GM12878 (cell line): ENCODE measurements at regions not wholly inside any gene's neighbourhood (a gene's known extent, or its start where the extent isn't known, plus 50 kb on each side); places are given as distances from the start of the nearest gene placed in this dataset.

Source experiments
- ATAC-seq: fragments of 200-7000 bp; cut with Tn5 transposase; 3 replicates; pipeline ENCODE4 v1.9.1; 2020; ENCODE audit warnings: mild to moderate bottlenecking, moderate library complexity
- BruUV-seq: library from RNA; stranded (reverse); fragments of 400-500 nt; replicated peaks from 2 replicates; lab custom pipeline; 2021; lab: Mats Ljungman, UMichigan
- CTCF ChIA-PET: fragments of 300-600 bp; sonication (Branson Sonifier 250); formaldehyde crosslinking; extraction: SDS; loops from one replicate; lab custom pipeline; 2021; ENCODE audit warnings: inconsistent platforms; lab: Yijun Ruan, JAX
- POLR2A ChIA-PET: fragments of 350-600 bp; formaldehyde crosslinking; extraction: SDS; loops from one replicate; lab custom pipeline; 2021; ENCODE audit warnings: inconsistent platforms; lab: Charles Lee
- RAD21 ChIA-PET: fragments of 300-600 bp; sonication (Branson Sonifier 250); formaldehyde crosslinking; loops from one replicate; lab custom pipeline; 2023; ENCODE audit warnings: antibody characterized with exemption; ENCODE audit not compliant: unreplicated experiment; lab: Charles Lee
- SMC1A ChIA-PET: fragments of 300-600 bp; sonication (Branson Sonifier 250); formaldehyde crosslinking; loops from one replicate; lab custom pipeline; 2023; ENCODE audit not compliant: unreplicated experiment, uncharacterized antibody; lab: Charles Lee
- DNase-seq: peaks from one replicate; pipeline ENCODE4 v3.0.0-alpha.2; 2011; ENCODE audit warnings: low read depth, low spot score
- FAIRE-seq: peaks from 3 replicates; lab custom pipeline; 2011; peaks lifted over from hg19 to GRCh38; lab: Jason Lieb, UNC
- H2AFZ ChIP-seq: 2 replicates; pipeline ENCODE4 v1.6.0; 2011; ENCODE audit warnings: low read depth, low read length, control low read depth; ENCODE audit not compliant: control insufficient read depth
- H3K27ac ChIP-seq: 2 replicates; pipeline ENCODE4 v1.5.1; 2011; ENCODE audit warnings: control low read depth; ENCODE audit not compliant: control insufficient read depth, insufficient read depth
- H3K27me3 ChIP-seq, 2 experiments: replicated peaks in 1 of 2; 2 replicates each; pipeline versions ENCODE4 v1.6.0 to v1.6.1; 2011; ENCODE audit warnings: low read length in 1 of 2; ENCODE audit not compliant: control insufficient read depth in 2 of 2, insufficient read depth in 2 of 2
- H3K36me3 ChIP-seq, 2 experiments: 2 replicates each; pipeline ENCODE4 v1.5.1; 2011; ENCODE audit warnings: low read length in 1 of 2; ENCODE audit not compliant: control insufficient read depth in 2 of 2, insufficient read depth in 2 of 2
- H3K4me1 ChIP-seq: 2 replicates; pipeline ENCODE4 v1.6.1; 2011; ENCODE audit warnings: mild to moderate bottlenecking, low read length, moderate library complexity, mixed read lengths; ENCODE audit not compliant: control insufficient read depth, insufficient read depth
- H3K4me2 ChIP-seq: 2 replicates; pipeline ENCODE4 v1.6.0; 2011; ENCODE audit warnings: control low read depth; ENCODE audit not compliant: control insufficient read depth, insufficient read depth
- H3K4me3 ChIP-seq: fragments of 200-600 bp; sonication (generic); 2 replicates; pipeline ENCODE4 v1.5.1; 2016
- H3K79me2 ChIP-seq: 2 replicates; pipeline ENCODE4 v1.6.0; 2011; ENCODE audit warnings: low read length; ENCODE audit not compliant: control insufficient read depth, insufficient read depth
- H3K9ac ChIP-seq: 2 replicates; pipeline ENCODE4 v1.8.0; 2011; ENCODE audit warnings: low read length, control low read depth, mixed read lengths; ENCODE audit not compliant: control insufficient read depth, insufficient read depth
- H3K9me3 ChIP-seq: replicated peaks from 3 replicates; pipeline ENCODE4 v1.5.1; 2011; ENCODE audit warnings: mild to moderate bottlenecking, low read length; ENCODE audit not compliant: control insufficient read depth, insufficient read depth
- H4K20me1 ChIP-seq: 2 replicates; pipeline ENCODE4 v1.6.0; 2011; ENCODE audit not compliant: control insufficient read depth, insufficient read depth
- CHD1 ChIP-seq: IDR thresholded peaks from 2 replicates; pipeline ENCODE4 v1.6.1; 2012; ENCODE audit warnings: low read depth, low read length, improper control_type of control experiment
- EP300 ChIP-seq, 2 experiments: fragments of 150-350 bp in 1 of 2; IDR thresholded peaks; 2 replicates each; pipeline ENCODE4 v1.6.1; 2011 to 2012; ENCODE audit warnings: low read depth in 2 of 2, low read length in 2 of 2, borderline replicate concordance in 1 of 2, improper control_type of control experiment in 1 of 2, inconsistent platforms in 1 of 2; ENCODE audit not compliant: control insufficient read depth in 1 of 2
- FOS ChIP-seq: IDR thresholded peaks from 3 replicates; pipeline ENCODE4 v1.6.1; 2011; ENCODE audit warnings: borderline replicate concordance; ENCODE audit not compliant: insufficient read length; ENCODE audit errors: extremely low read depth
- MXI1 ChIP-seq: fragments of 150-350 bp; IDR thresholded peaks from 2 replicates; pipeline ENCODE4 v1.6.1; 2011; ENCODE audit warnings: low read depth, mild to moderate bottlenecking, inconsistent platforms, low read length, improper control_type of control experiment
- NBN ChIP-seq: fragments of 450-650 bp; IDR thresholded peaks from 2 replicates; pipeline ENCODE4 v1.6.1; 2016
- PRDM15 ChIP-seq: fragments of 450-650 bp; formaldehyde crosslinking; IDR thresholded peaks from 2 replicates; pipeline ENCODE4 v1.4.0; 2020; ENCODE audit warnings: mild to moderate bottlenecking, moderate library complexity
- RAD51 ChIP-seq: fragments of 450-650 bp; IDR thresholded peaks from 2 replicates; pipeline ENCODE4 v1.6.1; 2016; ENCODE audit warnings: moderate library complexity, mild to moderate bottlenecking, inconsistent platforms
- SMAD1 ChIP-seq: fragments of 450-650 bp; IDR thresholded peaks from 2 replicates; pipeline ENCODE4 v1.6.1; 2018; ENCODE audit warnings: mild to moderate bottlenecking, low read depth; ENCODE audit not compliant: partially characterized antibody
- SUZ12 ChIP-seq: fragments of 200-600 bp; sonication (generic); IDR thresholded peaks from one replicate; pipeline ENCODE4 v1.6.1; 2018; ENCODE audit warnings: antibody characterized with exemption, mild to moderate bottlenecking; ENCODE audit not compliant: unreplicated experiment
- YBX1 ChIP-seq: fragments of 450-650 bp; IDR thresholded peaks from 2 replicates; pipeline ENCODE4 v1.6.1; 2016; ENCODE audit warnings: antibody characterized with exemption
- ZBTB11 ChIP-seq: fragments of 450-650 bp; formaldehyde crosslinking; IDR thresholded peaks from 2 replicates; pipeline ENCODE4 v1.5.0; 2022; ENCODE audit warnings: mild to moderate bottlenecking, missing genetic modification characterization
- in situ Hi-C: fragments of 300-500 bp; cut with MboI; formaldehyde crosslinking; loops from 9 replicates; pipeline ENCODE4 v1.14.3; 2018; ENCODE audit warnings: mixed read lengths
- intact Hi-C: fragments of 100-400 bp; cut with micrococcal nuclease; formaldehyde crosslinking; loops from one replicate; pipeline ENCODE4 v1.14.2; 2022; ENCODE audit not compliant: unreplicated experiment

- TF ChIP-seq SUZ12 = no peak
Observed at GRCh38 chr2:144925886-144926285, 406.0 kb upstream of the ZEB2 start (continued).

GRCh38 chr2:144924827-144925226, 404.9 kb upstream of the ZEB2 start:
- DNase-seq (no peak), FAIRE-seq (no peak), ATAC-seq (no peak)
- POLR2A ChIA-PET = no interaction called here
- no peak overlapping the region for H3K4me2 ChIP-seq
- no peaks in the 10 kb centered on the region for H4K20me1 ChIP-seq
- no peak overlapping the region for H3K4me3 ChIP-seq
- CTCF ChIA-PET = no interaction called here
- intact Hi-C loops (no loop called here), in situ Hi-C loops (no loop called here)
- H3K27ac ChIP-seq = no peak overlapping the region
- no peak overlapping the region for H2AFZ ChIP-seq
- BruUV-seq = no TSS peak
- no peaks in the 10 kb centered on the region for H3K9me3 ChIP-seq
- H3K36me3 ChIP-seq = no peaks in the 10 kb centered on the region
- H3K27me3 ChIP-seq = no peaks in the 10 kb centered on the region; a peak in 1 of 4 replicates
- TF ChIP-seq SMAD1 = no peak
- no peak for TF ChIP-seq CHD1
- no peak for TF ChIP-seq MXI1
- no peak for TF ChIP-seq NBN
- TF ChIP-seq PRDM15 = no peak
- no peak for TF ChIP-seq ZBTB11 (CRISPR knock-in tag)
- TF ChIP-seq YBX1 = no peak
- no peak for TF ChIP-seq SUZ12
- no peak for TF ChIP-seq RAD51
- no peak for TF ChIP-seq FOS
- no peak for TF ChIP-seq EP300 (IDR thresholded peaks at IDR 0.05; ENCODE audit: borderline replicate concordance in 1 of 2, control insufficient read depth in 1 of 2, low read depth in 2 of 2, low read length in 2 of 2)
- no peaks in the 10 kb centered on the region for H3K4me1 ChIP-seq
- SMC1A ChIA-PET = no interaction called here
- no peak overlapping the region for H3K9ac ChIP-seq
- H3K79me2 ChIP-seq = no peaks in the 10 kb centered on the region
- RAD21 ChIA-PET = no interaction called here
